ENCODE measurements at regions not wholly inside any gene's neighbourhood (a gene's known extent, or its start where the extent isn't known, plus 50 kb on each side); places are given as distances from the start of the nearest gene placed in this dataset.

DNA sequence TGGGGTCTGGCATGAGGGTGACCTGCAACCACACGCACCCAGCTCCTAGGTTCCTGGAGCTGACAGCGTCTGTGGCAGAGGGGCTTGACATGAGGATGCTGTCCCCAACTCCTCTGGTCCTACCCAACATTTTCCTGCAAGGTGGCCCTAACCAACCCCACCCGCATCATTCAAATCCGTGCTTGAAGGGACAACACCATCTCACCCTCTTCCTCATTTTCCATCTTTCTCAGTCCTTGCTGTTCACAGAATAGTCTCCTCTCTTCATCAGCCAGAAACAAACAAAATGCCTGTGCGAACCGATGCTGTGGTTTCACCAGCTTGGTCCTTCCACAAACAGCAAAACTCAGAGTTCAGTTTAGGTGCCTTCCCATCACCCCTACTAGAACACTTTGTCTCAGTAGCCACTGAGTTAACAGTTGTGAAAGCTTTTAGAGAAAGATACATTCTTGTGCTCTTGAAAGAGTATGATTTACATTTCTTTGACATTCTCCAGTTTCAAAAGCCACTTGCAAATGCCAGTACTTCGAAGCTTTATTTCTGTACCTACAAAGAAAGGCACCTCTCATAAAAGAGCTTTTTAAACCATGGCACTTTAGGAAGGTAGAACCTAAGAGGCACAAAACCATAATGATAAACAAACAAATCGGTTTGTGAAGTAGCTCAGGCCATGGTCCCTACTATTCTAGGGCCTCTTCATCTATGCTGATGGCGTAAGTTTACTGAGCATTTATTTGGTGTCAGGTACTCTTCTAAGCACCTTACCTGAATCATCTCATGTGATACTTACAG is 360.1 kb downstream of the SHQ1 start:
- no TSS peak for BruUV-seq (replicated peaks)
- H2BK120ac ChIP-seq (ENCODE audit: low read depth, low read length): peak overlapping the region; percentile 90
- H2AK5ac ChIP-seq (ENCODE audit: low read depth, low read length): peak overlapping the region; percentile 80
- DNase-seq (peak; percentile 15), ATAC-seq (ENCODE audit: low read depth) (no peak)
- peaks cover 17% of the 10 kb centered on the region for H3K9me1 ChIP-seq (ENCODE audit: insufficient read depth, low read length)
- H4K5ac ChIP-seq (ENCODE audit: low read depth, low read length): peak overlapping the region; percentile 76
- H2AK9ac ChIP-seq (replicated peaks; ENCODE audit: low read depth, low read length, poor library complexity): peak overlapping the region; percentile 56
- no peak overlapping the region for H3K56ac ChIP-seq (ENCODE audit: extremely low read depth, insufficient read depth, low read length)
- peak overlapping the region; percentile 77 for H3K18ac ChIP-seq (ENCODE audit: low read depth, low read length)
- H3K9ac ChIP-seq (ENCODE audit: low read depth, low read length): no peak overlapping the region
- CTCF ChIA-PET: no interaction called here
- peak overlapping the region; percentile 96 for H4K91ac ChIP-seq (ENCODE audit: insufficient read depth, low read depth, low read length)
- H3K4me2 ChIP-seq (ENCODE audit: low read depth, low read length): peak overlapping the region; percentile 67
- H3K79me1 ChIP-seq (ENCODE audit: low read depth in 1 of 2, low read length in 2 of 2): no peaks in the 10 kb centered on the region
- H3K27ac ChIP-seq (ENCODE audit: insufficient read depth, low read length): peak overlapping the region; percentile 48
- peak overlapping the region; percentile 96 for H3K4ac ChIP-seq (ENCODE audit: low read depth, low read length)
- peak overlapping the region; percentile 63 for H2BK5ac ChIP-seq (ENCODE audit: low read depth, low read length, poor library complexity, severe bottlenecking)
- no peaks in the 10 kb centered on the region for H3K9me3 ChIP-seq (ENCODE audit: control insufficient read depth, insufficient read depth, low read length)
- peak overlapping the region; percentile 83; the same call in 2 of the 3 replicates for H2BK15ac ChIP-seq (ENCODE audit: low read depth, low read length)
- no peaks in the 10 kb centered on the region for H3K27me3 ChIP-seq (ENCODE audit: control insufficient read depth, insufficient read depth, low read length)
- peak overlapping the region; percentile 97 for H2BK20ac ChIP-seq (ENCODE audit: low read depth, low read length)
- intact Hi-C loops (cut with micrococcal nuclease): loop anchor here (5.0 kb wide), 1 partner anchor 104 kb away; no protein-coding TSS in a partner anchor
- POLR2A ChIA-PET (ENCODE audit: unreplicated experiment): interaction anchor here (0.5 kb wide), 1 partner anchor 56 kb away, joined by 3 read pairs; no protein-coding TSS in a partner anchor
- peaks cover 2% of the 10 kb centered on the region; the same call in 1 of the 2 replicates for H4K20me1 ChIP-seq (ENCODE audit: insufficient read depth, low read length)
- 90% methylated on average over 2 of the region's 9 CpGs; no CpG with 5 or more reads in 1 of the 2 experiments for whole genome bisulfite sequencing, 2 experiments (ENCODE audit: extremely low coverage in 2 of 2, insufficient read length in 1 of 2)
- no peak overlapping the region for H3K4me3 ChIP-seq (ENCODE audit: insufficient read depth, low read depth, low read length)
- H2AFZ ChIP-seq (replicated peaks; ENCODE audit: low read length, poor library complexity): peak overlapping the region; percentile 72
- peak overlapping the region; percentile 87 for H3K14ac ChIP-seq (replicated peaks; ENCODE audit: low read depth, low read length)
- H3K23ac ChIP-seq (ENCODE audit: low read depth, low read length): peak overlapping the region; percentile 83
- peaks cover 25% of the 10 kb centered on the region for H3K4me1 ChIP-seq (ENCODE audit: control insufficient read depth, insufficient read depth, low read length)
- in situ Hi-C loops (cut with MboI; ENCODE audit: low sequenced_read_pairs): no loop called here
- H4K8ac ChIP-seq (ENCODE audit: low read depth in 2 of 2, low read length in 2 of 2): peak overlapping the region; percentile 49 to 76; a peak in 3 of 4 replicates
- dilution Hi-C loops (cut with HindIII; ENCODE audit: low sequenced_read_pairs, unreplicated experiment): no loop called here
- H3K36me3 ChIP-seq (ENCODE audit: control insufficient read depth, insufficient read depth, low read length): no peaks in the 10 kb centered on the region
- TF ChIP-seq RFX5 (IDR thresholded peaks at IDR 0.05; ENCODE audit: low read depth, low read length) (no peak), CHD1 (IDR thresholded peaks at IDR 0.05; ENCODE audit: low read depth, low read length) (no peak), SMC3 (IDR thresholded peaks at IDR 0.05; ENCODE audit: low read depth, low read length) (no peak), BHLHE40 (IDR thresholded peaks at IDR 0.05; ENCODE audit: low read depth, low read length) (no peak), MAFK (IDR thresholded peaks at IDR 0.05; ENCODE audit: low read depth, low read length) (no peak), POLR2A (IDR thresholded peaks at IDR 0.05; ENCODE audit: low read depth, low read length) (no peak), MXI1 (IDR thresholded peaks at IDR 0.05; ENCODE audit: borderline replicate concordance, low read depth, low read length) (no peak), FOS (IDR thresholded peaks at IDR 0.05; ENCODE audit: low read depth, low read length) (no peak), CEBPB (IDR thresholded peaks at IDR 0.05; ENCODE audit: low read depth, low read length) (no peak), MAZ (IDR thresholded peaks at IDR 0.05; ENCODE audit: borderline replicate concordance, low read depth, low read length) (no peak), RAD21 (IDR thresholded peaks at IDR 0.05; ENCODE audit: low read length) (no peak), USF2 (IDR thresholded peaks at IDR 0.05; ENCODE audit: low read depth, low read length) (no peak), NFE2L2 (IDR thresholded peaks at IDR 0.05; ENCODE audit: low read depth, low read length) (no peak)
- TF ChIP-seq, protein P1, sequence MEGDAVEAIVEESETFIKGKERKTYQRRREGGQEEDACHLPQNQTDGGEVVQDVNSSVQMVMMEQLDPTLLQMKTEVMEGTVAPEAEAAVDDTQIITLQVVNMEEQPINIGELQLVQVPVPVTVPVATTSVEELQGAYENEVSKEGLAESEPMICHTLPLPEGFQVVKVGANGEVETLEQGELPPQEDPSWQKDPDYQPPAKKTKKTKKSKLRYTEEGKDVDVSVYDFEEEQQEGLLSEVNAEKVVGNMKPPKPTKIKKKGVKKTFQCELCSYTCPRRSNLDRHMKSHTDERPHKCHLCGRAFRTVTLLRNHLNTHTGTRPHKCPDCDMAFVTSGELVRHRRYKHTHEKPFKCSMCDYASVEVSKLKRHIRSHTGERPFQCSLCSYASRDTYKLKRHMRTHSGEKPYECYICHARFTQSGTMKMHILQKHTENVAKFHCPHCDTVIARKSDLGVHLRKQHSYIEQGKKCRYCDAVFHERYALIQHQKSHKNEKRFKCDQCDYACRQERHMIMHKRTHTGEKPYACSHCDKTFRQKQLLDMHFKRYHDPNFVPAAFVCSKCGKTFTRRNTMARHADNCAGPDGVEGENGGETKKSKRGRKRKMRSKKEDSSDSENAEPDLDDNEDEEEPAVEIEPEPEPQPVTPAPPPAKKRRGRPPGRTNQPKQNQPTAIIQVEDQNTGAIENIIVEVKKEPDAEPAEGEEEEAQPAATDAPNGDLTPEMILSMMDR (conservative IDR thresholded peaks at IDR 0.05; ENCODE audit: low read depth, low read length): no peak
- TF ChIP-seq, protein P2, sequence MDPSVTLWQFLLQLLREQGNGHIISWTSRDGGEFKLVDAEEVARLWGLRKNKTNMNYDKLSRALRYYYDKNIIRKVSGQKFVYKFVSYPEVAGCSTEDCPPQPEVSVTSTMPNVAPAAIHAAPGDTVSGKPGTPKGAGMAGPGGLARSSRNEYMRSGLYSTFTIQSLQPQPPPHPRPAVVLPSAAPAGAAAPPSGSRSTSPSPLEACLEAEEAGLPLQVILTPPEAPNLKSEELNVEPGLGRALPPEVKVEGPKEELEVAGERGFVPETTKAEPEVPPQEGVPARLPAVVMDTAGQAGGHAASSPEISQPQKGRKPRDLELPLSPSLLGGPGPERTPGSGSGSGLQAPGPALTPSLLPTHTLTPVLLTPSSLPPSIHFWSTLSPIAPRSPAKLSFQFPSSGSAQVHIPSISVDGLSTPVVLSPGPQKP (IDR thresholded peaks at IDR 0.05; ENCODE audit: borderline replicate concordance, low read depth, low read length): no peak

All from IMR-90 (cell line).